ENCODE measurements at regions not wholly inside any gene's neighbourhood (a gene's known extent, or its start where the extent isn't known, plus 50 kb on each side); places are given as distances from the start of the nearest gene placed in this dataset.
"Not testable (repeated sequence)": the region's sequence is repeated elsewhere in the genome, so short reads cannot be mapped to it uniquely, and the experiment has no call there.

DNA sequence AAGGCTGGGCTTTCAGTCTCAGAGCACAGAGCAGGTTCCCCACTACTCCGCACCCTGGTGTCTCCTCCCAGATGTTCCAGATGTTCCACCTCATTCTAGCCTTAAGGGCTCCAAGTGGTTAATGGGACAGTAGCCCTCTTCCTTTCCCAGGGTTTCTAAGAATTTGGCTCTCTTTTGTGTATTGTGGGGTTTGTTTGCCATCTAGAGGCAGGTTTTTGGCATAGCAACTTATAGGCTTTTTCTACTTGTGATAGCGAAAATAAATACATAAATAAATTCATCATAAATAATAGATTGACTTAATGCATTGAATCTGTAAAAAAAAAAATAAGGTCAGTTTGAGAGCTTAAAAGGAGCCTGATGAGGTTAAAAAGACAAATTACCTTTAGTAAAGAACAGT is 86.1 kb upstream of the XKR3 start:
- peaks cover 12% of the 10 kb centered on the region for H3K27me3 Mint-ChIP-seq
- CTCF ChIA-PET; H3K4me1 Mint-ChIP-seq; H3K9me3 Mint-ChIP-seq; H3K27ac Mint-ChIP-seq; H3K36me3 Mint-ChIP-seq (ENCODE audit: low read depth); DNase-seq; POLR2A ChIA-PET; H3K4me3 Mint-ChIP-seq: not testable (repeated sequence)

DNA sequence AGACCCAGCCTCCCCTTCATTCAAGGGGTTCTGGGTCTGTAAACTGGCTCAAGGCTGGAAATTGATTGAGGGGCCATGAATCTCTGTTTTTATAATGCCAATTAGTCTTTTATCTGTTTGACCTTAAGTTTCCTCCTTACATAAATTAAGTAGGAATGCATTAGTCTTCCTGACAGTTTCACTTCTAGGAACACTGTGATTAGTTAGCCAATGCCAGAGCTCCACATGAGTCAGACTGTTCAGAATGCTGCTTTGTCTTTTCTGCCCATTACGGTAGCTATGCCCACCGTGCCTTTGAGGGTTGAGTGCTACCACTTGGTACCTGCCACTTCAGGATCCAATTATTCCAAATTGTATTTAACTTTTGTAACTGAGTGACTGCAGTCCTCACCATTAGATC is 76.8 kb upstream of the XKR3 start:
- H3K9me3 Mint-ChIP-seq; H3K27ac Mint-ChIP-seq; CTCF ChIA-PET; H3K36me3 Mint-ChIP-seq (ENCODE audit: low read depth); POLR2A ChIA-PET; DNase-seq; H3K4me3 Mint-ChIP-seq; H3K4me1 Mint-ChIP-seq; H3K27me3 Mint-ChIP-seq: not testable (repeated sequence)

DNA sequence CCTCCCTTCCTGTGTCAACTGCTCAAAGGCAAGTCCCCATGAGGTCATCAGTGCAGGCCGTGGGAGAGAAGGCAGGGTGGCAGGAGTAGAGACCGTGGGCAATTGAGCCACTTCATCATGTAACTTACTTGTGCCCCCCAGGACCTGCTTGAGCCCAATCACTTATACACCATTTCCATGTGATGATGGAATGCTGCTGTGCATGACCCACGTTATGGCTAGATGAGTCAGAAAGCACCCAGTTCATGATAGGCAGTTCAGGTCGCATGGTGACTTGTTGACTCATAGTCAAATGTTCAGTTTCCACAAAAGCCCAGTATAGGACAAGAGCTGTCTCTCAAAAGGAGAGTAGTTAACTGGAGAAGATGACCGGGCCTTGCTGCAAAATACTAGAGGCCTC is 76.4 kb upstream of the XKR3 start:
- H3K27ac Mint-ChIP-seq; DNase-seq; H3K9me3 Mint-ChIP-seq; CTCF ChIA-PET; H3K27me3 Mint-ChIP-seq; H3K36me3 Mint-ChIP-seq (ENCODE audit: low read depth); H3K4me1 Mint-ChIP-seq; POLR2A ChIA-PET; H3K4me3 Mint-ChIP-seq: not testable (repeated sequence)

DNA sequence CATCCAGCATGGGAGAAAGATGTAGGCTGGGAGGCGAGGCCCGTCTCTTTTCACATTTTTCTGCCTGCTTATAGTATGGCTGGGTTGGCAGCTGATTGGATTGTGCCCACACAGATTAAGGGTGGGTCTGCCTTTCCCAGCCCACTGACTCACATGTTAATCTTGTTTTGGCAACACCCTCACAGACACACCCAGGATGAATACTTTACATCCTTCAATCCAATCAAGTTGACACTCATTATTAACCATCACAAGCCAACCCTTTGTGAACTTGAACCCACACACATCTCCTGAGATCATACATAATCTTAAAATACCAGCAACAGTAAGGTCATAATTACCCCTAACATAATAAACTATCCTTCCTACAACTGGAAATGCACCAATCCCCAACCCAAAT is 74.1 kb upstream of the XKR3 start:
- H3K36me3 Mint-ChIP-seq (ENCODE audit: low read depth); CTCF ChIA-PET; H3K27ac Mint-ChIP-seq; DNase-seq; POLR2A ChIA-PET; H3K9me3 Mint-ChIP-seq; H3K4me1 Mint-ChIP-seq; H3K4me3 Mint-ChIP-seq; H3K27me3 Mint-ChIP-seq: not testable (repeated sequence)

DNA sequence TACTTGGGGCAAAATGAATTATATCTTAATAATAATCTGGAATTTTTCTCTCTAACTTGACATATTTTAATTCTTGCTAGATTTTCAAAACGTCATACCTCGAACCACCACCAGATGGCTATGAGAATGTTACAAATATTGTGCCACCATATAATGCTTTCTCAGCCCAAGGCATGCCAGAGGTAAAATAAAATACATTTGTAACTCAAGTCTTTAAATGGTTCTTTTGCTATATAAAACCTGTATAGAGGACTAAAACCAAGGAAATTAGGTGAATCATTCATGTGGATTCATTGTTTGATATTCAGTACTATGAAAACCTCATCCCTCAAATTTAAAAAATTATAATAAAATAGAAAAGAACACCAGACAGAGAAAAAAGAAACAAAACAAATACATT is 72.2 kb upstream of the XKR3 start:
- CTCF ChIA-PET, H3K9me3 Mint-ChIP-seq, DNase-seq: not testable (repeated sequence)

DNA sequence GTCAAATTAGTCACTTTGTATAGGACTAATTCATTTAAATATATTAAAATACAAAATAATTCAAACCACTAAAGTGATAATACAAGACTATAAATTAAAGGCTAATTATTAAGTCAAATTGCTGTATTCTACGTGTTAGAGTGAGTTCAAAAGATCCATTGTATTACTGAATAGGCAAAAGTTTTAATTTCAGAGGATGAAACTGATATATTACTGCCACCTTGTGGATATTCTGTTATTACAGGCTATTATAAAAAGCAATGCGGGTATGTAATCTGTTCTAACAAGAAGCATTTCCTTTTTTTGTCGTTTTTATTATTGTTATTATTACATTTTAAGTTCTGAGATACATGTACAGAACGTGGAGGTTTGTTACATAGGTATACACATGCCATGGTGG is 66.7 kb upstream of the XKR3 start:
- H3K9me3 Mint-ChIP-seq; H3K27ac Mint-ChIP-seq; H3K4me1 Mint-ChIP-seq; DNase-seq; H3K36me3 Mint-ChIP-seq (ENCODE audit: low read depth); H3K27me3 Mint-ChIP-seq; H3K4me3 Mint-ChIP-seq; POLR2A ChIA-PET: not testable (repeated sequence)
- CTCF ChIA-PET: interaction anchor here (1.1 kb wide), 1 partner anchor 117 kb away, joined by 4 read pairs; no protein-coding TSS in a partner anchor

More for the DNA sequence above, 72.2 kb upstream of the XKR3 start:
- H3K4me3 Mint-ChIP-seq; H3K4me1 Mint-ChIP-seq; H3K27ac Mint-ChIP-seq; H3K36me3 Mint-ChIP-seq (ENCODE audit: low read depth); H3K27me3 Mint-ChIP-seq; POLR2A ChIA-PET: not testable (repeated sequence)

DNA sequence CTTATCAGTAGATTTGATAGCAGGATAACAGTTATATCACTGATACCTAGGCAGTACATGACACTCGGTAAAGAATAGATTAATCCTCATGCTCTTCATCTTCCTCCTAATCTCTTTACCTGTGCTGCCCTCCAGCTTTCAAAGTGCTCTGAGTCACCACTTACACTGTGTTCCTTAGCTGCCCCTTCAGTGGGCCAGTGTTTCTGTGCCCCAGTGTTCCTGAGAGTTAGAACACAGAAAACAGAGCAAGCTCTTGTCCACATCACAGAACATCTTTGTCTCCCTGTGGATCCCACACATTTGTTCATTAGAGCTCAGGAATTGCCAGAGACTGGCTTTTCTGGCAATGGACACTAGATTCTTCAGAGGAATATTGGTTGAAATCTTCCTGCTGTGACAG is 51.1 kb upstream of the XKR3 start:
- POLR2A ChIA-PET; CTCF ChIA-PET; H3K27me3 Mint-ChIP-seq; DNase-seq; H3K9me3 Mint-ChIP-seq; H3K4me3 Mint-ChIP-seq; H3K27ac Mint-ChIP-seq; H3K36me3 Mint-ChIP-seq (ENCODE audit: low read depth); H3K4me1 Mint-ChIP-seq: not testable (repeated sequence)
